ENCODE measurements at regions not wholly inside any gene's neighbourhood (a gene's known extent, or its start where the extent isn't known, plus 50 kb on each side); places are given as distances from the start of the nearest gene placed in this dataset.
A peak's percentile ranks its signal among the peaks of the same experiment; 100 is the strongest.
"Not testable (repeated sequence)": the region's sequence is repeated elsewhere in the genome, so short reads cannot be mapped to it uniquely, and the experiment has no call there.

- DNase-seq: no peak
Observed at GRCh38 chr1:14320986-14321385, 277.5 kb upstream of the KAZN start.

GRCh38 chr1:14321422-14321821 is 277.1 kb upstream of the KAZN start:
- no peak for DNase-seq

GRCh38 chr1:14323568-14324247 is 274.8 kb upstream of the KAZN start:
- no peak for DNase-seq

- no peak for DNase-seq
Observed at GRCh38 chr1:14324248-14324630, 274.2 kb upstream of the KAZN start.

GRCh38 chr1:14326857-14327256 is 271.6 kb upstream of the KAZN start:
- DNase-seq: no peak

- DNase-seq: no peak
Observed at GRCh38 chr1:14328685-14329084, 269.8 kb upstream of the KAZN start.

- peak; percentile 53 for DNase-seq
Observed at GRCh38 chr1:14332158-14332557, 266.3 kb upstream of the KAZN start.

- peak; percentile 21 for DNase-seq
Observed at GRCh38 chr1:14334336-14335176, 263.9 kb upstream of the KAZN start.

GRCh38 chr1:14338509-14338908 is 260.0 kb upstream of the KAZN start:
- no peak for DNase-seq

- no peak for DNase-seq
Observed at GRCh38 chr1:14339288-14339687, 259.2 kb upstream of the KAZN start.

- peak; percentile 53 for DNase-seq
Observed at GRCh38 chr1:14340002-14340785, 258.3 kb upstream of the KAZN start.

GRCh38 chr1:14341147-14341546 is 257.3 kb upstream of the KAZN start:
- no peak for DNase-seq

- peak; percentile 34 for DNase-seq
Observed at GRCh38 chr1:14345946-14346550, 252.4 kb upstream of the KAZN start.

GRCh38 chr1:14347186-14347585 is 251.3 kb upstream of the KAZN start:
- DNase-seq: no peak

GRCh38 chr1:14347776-14348175 is 250.7 kb upstream of the KAZN start:
- DNase-seq: no peak

GRCh38 chr1:14350197-14350596 is 248.3 kb upstream of the KAZN start:
- DNase-seq: no peak

GRCh38 chr1:14352897-14353296 is 245.6 kb upstream of the KAZN start:
- DNase-seq: no peak

- DNase-seq: not testable (repeated sequence)
Observed at GRCh38 chr1:14361005-14361404, 237.5 kb upstream of the KAZN start.

- DNase-seq: no peak
Observed at GRCh38 chr1:14362331-14362730, 236.2 kb upstream of the KAZN start.

GRCh38 chr1:14363036-14363590 is 235.4 kb upstream of the KAZN start:
- DNase-seq: no peak

GRCh38 chr1:14363707-14364413 is 234.6 kb upstream of the KAZN start:
- DNase-seq: no peak

- peak; percentile 15 for DNase-seq
Observed at GRCh38 chr1:14365301-14365988, 233.0 kb upstream of the KAZN start.
